H9 (cell line): ENCODE measurements at regions not wholly inside any gene's neighbourhood (a gene's known extent, or its start where the extent isn't known, plus 50 kb on each side); places are given as distances from the start of the nearest gene placed in this dataset.

Experiments
- DNase-seq: peaks from one replicate; pipeline ENCODE4 v3.0.0-alpha.2; 2017
- H2AFZ ChIP-seq: one replicate; pipeline ENCODE4 v1.6.1; 2013; ENCODE audit warnings: mild to moderate bottlenecking, low read length, control low read depth, moderate library complexity
- H2AK5ac ChIP-seq: 2 replicates; pipeline ENCODE4 v1.6.1; 2013; ENCODE audit warnings: low read length, control low read depth, mixed read lengths; ENCODE audit not compliant: insufficient read length
- H2BK120ac ChIP-seq: one replicate; pipeline ENCODE4 v1.6.1; 2013; ENCODE audit warnings: low read depth, mild to moderate bottlenecking, low read length, control low read depth, inconsistent platforms; ENCODE audit not compliant: poor library complexity, severe bottlenecking
- H2BK12ac ChIP-seq: 2 replicates; pipeline ENCODE4 v1.6.1; 2013; ENCODE audit warnings: low read length, control low read depth, mixed read lengths, low read depth; ENCODE audit not compliant: insufficient read length
- H2BK15ac ChIP-seq: 2 replicates; pipeline ENCODE4 v1.6.1; 2013; ENCODE audit warnings: low read depth, low read length, control low read depth
- H2BK20ac ChIP-seq: one replicate; pipeline ENCODE4 v1.6.1; 2013; ENCODE audit warnings: low read depth, mild to moderate bottlenecking, low read length, control low read depth, inconsistent platforms; ENCODE audit not compliant: poor library complexity, severe bottlenecking
- H2BK5ac ChIP-seq: 2 replicates; pipeline ENCODE4 v1.6.1; 2013; ENCODE audit warnings: low read length, control low read depth, mixed read lengths; ENCODE audit not compliant: insufficient read length
- H3K14ac ChIP-seq: 2 replicates; pipeline ENCODE4 v1.6.1; 2013; ENCODE audit warnings: low read length, control low read depth; ENCODE audit not compliant: insufficient read depth
- H3K18ac ChIP-seq: 2 replicates; pipeline ENCODE4 v1.6.1; 2013; ENCODE audit warnings: low read depth, mild to moderate bottlenecking, mixed read lengths, low read length, control low read depth; ENCODE audit not compliant: insufficient read length
- H3K23ac ChIP-seq: 2 replicates; pipeline ENCODE4 v1.6.1; 2013; ENCODE audit warnings: low read length, control low read depth, mixed read lengths, low read depth; ENCODE audit not compliant: insufficient read length
- H3K23me2 ChIP-seq: 2 replicates; pipeline ENCODE4 v1.6.1; 2013; ENCODE audit warnings: low read depth, mild to moderate bottlenecking, mixed read lengths, low read length, control low read depth; ENCODE audit not compliant: insufficient read length, poor library complexity, severe bottlenecking
- H3K27ac ChIP-seq: 2 replicates; pipeline ENCODE4 v1.5.1; 2013; ENCODE audit warnings: low read length, control low read depth, mixed read lengths, low read depth; ENCODE audit not compliant: insufficient read length
- H3K27me3 ChIP-seq: 2 replicates; pipeline ENCODE4 v1.6.1; 2013; ENCODE audit warnings: low read length, control low read depth, inconsistent platforms; ENCODE audit not compliant: insufficient read depth
- H3K4ac ChIP-seq: 2 replicates; pipeline ENCODE4 v1.6.1; 2013; ENCODE audit warnings: low read depth, mild to moderate bottlenecking, control low read depth, inconsistent platforms, low read length, moderate library complexity
- H3K4me1 ChIP-seq: 2 replicates; pipeline ENCODE4 v1.6.1; 2013; ENCODE audit warnings: low read length, control low read depth, inconsistent platforms; ENCODE audit not compliant: insufficient read depth
- H3K4me2 ChIP-seq: 2 replicates; pipeline ENCODE4 v1.6.1; 2013; ENCODE audit warnings: low read length, control low read depth, mixed read lengths; ENCODE audit not compliant: insufficient read length, insufficient read depth
- H3K56ac ChIP-seq: 2 replicates; pipeline ENCODE4 v1.6.1; 2013; ENCODE audit warnings: low read depth, mild to moderate bottlenecking, mixed read lengths, low read length, control low read depth; ENCODE audit not compliant: insufficient read length
- H3K79me1 ChIP-seq: 2 replicates; pipeline ENCODE4 v1.6.1; 2013; ENCODE audit warnings: low read depth, mild to moderate bottlenecking, moderate library complexity, low read length, control low read depth, inconsistent platforms; ENCODE audit not compliant: insufficient read depth, poor library complexity, severe bottlenecking
- H3K79me2 ChIP-seq: 2 replicates; pipeline ENCODE4 v1.6.1; 2013; ENCODE audit warnings: low read length, control low read depth, inconsistent platforms; ENCODE audit not compliant: insufficient read depth
- H3K9ac ChIP-seq: 2 replicates; pipeline ENCODE4 v1.6.1; 2013; ENCODE audit warnings: low read length, control low read depth, mixed read lengths; ENCODE audit not compliant: insufficient read length; ENCODE audit errors: extremely low read depth
- H3K9me3 ChIP-seq: one replicate; pipeline ENCODE4 v1.6.1; 2013; ENCODE audit warnings: low read depth, low read length, inconsistent platforms; ENCODE audit not compliant: control insufficient read depth
- H3T11ph ChIP-seq: one replicate; pipeline ENCODE4 v1.6.1; 2013; ENCODE audit warnings: mild to moderate bottlenecking, low read length, control low read depth, inconsistent platforms
- H4K20me1 ChIP-seq: one replicate; pipeline ENCODE4 v1.6.1; 2013; ENCODE audit not compliant: control insufficient read depth, insufficient read length, insufficient read depth
- H4K5ac ChIP-seq: 2 replicates; pipeline ENCODE4 v1.6.1; 2013; ENCODE audit warnings: low read depth, mild to moderate bottlenecking, mixed read lengths, low read length, control low read depth; ENCODE audit not compliant: insufficient read length
- H4K8ac ChIP-seq: replicated peaks from 2 replicates; pipeline ENCODE4 v1.6.1; 2013; ENCODE audit warnings: low read length, control low read depth, mixed read lengths, low read depth; ENCODE audit not compliant: insufficient read length
- H4K91ac ChIP-seq: 2 replicates; pipeline ENCODE4 v1.6.1; 2013; ENCODE audit warnings: low read depth, mild to moderate bottlenecking, moderate library complexity, mixed read lengths, low read length, control low read depth; ENCODE audit not compliant: insufficient read length
- H3K27ac Mint-ChIP-seq, 3 experiments: 2 replicates in 2 of 3; 3 replicates in 1 of 3; pipeline ENCODE4 v1.8.0; 2020 to 2021; ENCODE audit warnings: mixed read lengths in 3 of 3, mild to moderate bottlenecking in 1 of 3, moderate library complexity in 1 of 3
- H3K27me3 Mint-ChIP-seq: 2 replicates; pipeline ENCODE4 v1.8.0; 2021; ENCODE audit warnings: low read depth, mild to moderate bottlenecking, moderate library complexity, mixed read lengths
- H3K36me3 Mint-ChIP-seq, 3 experiments: 2 replicates in 2 of 3; 3 replicates in 1 of 3; pipeline ENCODE4 v1.8.0; 2020 to 2021; ENCODE audit warnings: low read depth in 3 of 3, mixed read lengths in 3 of 3; ENCODE audit not compliant: insufficient read depth in 1 of 3
- H3K4me1 Mint-ChIP-seq, 2 experiments: 2 replicates each; pipeline ENCODE4 v1.8.0; 2020; ENCODE audit warnings: mixed read lengths in 2 of 2
- H3K4me3 Mint-ChIP-seq, 2 experiments: 2 replicates in 1 of 2; 3 replicates in 1 of 2; pipeline ENCODE4 v1.8.0; 2020 to 2021; ENCODE audit warnings: mild to moderate bottlenecking in 2 of 2, mixed read lengths in 2 of 2, moderate library complexity in 1 of 2
- H3K9me3 Mint-ChIP-seq, 2 experiments: 2 replicates in 1 of 2; 3 replicates in 1 of 2; pipeline ENCODE4 v1.8.0; 2020; ENCODE audit warnings: mild to moderate bottlenecking in 2 of 2, mixed read lengths in 2 of 2, moderate library complexity in 1 of 2
- whole genome bisulfite sequencing: extraction: QIAGEN DNeasy Blood & Tissue Kit; methylation state at CpG from one replicate; pipeline ENCODE4 v1.1.7; 2013; ENCODE audit warnings: missing lambda C conversion rate, low lambda C conversion rate, mixed read lengths; ENCODE audit not compliant: insufficient read length; ENCODE audit errors: extremely low coverage; 5-methylcytosine and 5-hydroxymethylcytosine counted together
- TF ChIP-seq, protein P1 (sequence below): fragments of 200-600 bp; sonication (generic); conservative IDR thresholded peaks from 3 replicates; pipeline ENCODE4 v1.8.0; 2021; ENCODE audit warnings: antibody characterized with exemption, mild to moderate bottlenecking

DNA sequence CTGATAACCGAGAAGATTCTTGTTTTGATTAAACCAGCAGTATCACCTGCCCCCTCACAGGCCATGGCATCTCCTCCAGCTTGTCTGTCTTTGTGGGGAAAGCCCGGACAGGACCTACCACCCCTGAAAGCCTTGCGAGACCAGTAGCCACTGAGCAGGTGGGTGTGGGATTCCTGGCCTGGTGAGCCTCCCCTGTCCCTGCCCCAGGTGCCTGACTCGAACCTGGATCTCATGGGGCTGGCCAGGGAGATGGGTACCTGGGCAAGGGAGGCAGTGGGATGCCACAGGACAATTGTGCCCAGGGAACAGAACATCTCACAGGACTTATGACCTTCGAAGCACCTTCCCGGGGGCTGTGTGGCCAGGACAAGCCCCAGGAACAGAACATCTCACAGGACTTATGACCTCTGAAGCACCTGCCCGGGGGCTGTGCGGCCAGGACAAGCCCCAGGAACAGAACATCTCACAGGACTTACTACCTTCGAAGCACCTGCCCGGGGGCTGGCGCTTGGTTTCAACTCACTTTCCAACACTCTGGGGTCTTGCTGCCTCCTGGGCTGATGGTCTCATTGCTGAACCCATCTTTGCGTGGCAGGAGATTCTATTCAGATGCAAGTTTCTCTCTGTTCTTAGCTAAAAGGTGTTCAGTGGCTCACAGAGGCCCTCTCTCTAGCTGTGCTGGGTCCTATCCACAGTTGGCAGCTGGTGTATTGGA is 854.5 kb downstream of the BRD1 start:
- H3K4me1 ChIP-seq, result no peaks in the 10 kb centered on the region
- no peaks in the 10 kb centered on the region for H3K79me1 ChIP-seq
- H3K79me2 ChIP-seq, result no peaks in the 10 kb centered on the region
- H3K27ac ChIP-seq, result no peak overlapping the region
- no peak overlapping the region for H2BK5ac ChIP-seq
- no peak for DNase-seq
- no peaks in the 10 kb centered on the region for H3K9me3 ChIP-seq
- no peak overlapping the region for H3K4me3 Mint-ChIP-seq
- TF ChIP-seq, protein P1, sequence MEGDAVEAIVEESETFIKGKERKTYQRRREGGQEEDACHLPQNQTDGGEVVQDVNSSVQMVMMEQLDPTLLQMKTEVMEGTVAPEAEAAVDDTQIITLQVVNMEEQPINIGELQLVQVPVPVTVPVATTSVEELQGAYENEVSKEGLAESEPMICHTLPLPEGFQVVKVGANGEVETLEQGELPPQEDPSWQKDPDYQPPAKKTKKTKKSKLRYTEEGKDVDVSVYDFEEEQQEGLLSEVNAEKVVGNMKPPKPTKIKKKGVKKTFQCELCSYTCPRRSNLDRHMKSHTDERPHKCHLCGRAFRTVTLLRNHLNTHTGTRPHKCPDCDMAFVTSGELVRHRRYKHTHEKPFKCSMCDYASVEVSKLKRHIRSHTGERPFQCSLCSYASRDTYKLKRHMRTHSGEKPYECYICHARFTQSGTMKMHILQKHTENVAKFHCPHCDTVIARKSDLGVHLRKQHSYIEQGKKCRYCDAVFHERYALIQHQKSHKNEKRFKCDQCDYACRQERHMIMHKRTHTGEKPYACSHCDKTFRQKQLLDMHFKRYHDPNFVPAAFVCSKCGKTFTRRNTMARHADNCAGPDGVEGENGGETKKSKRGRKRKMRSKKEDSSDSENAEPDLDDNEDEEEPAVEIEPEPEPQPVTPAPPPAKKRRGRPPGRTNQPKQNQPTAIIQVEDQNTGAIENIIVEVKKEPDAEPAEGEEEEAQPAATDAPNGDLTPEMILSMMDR, result no peak
- no peak overlapping the region for H4K8ac ChIP-seq
- no peak overlapping the region for H3T11ph ChIP-seq
- WGBS, result no CpG with 5 or more reads among the region's 12 CpGs
- H3K4ac ChIP-seq, result no peak overlapping the region
- H3K4me1 Mint-ChIP-seq, result peaks cover 20 to 23% of the 10 kb centered on the region in 2 experiments
- H3K23me2 ChIP-seq, result no peaks in the 10 kb centered on the region
- no peaks in the 10 kb centered on the region for H3K27me3 ChIP-seq
- no peak overlapping the region for H3K18ac ChIP-seq
- H4K91ac ChIP-seq, result no peak overlapping the region
- no peak overlapping the region for H3K56ac ChIP-seq
- peaks cover 0 to under 1% of the 10 kb centered on the region in 2 experiments; a peak in 2 of 5 replicates for H3K9me3 Mint-ChIP-seq
- no peak overlapping the region for H2BK15ac ChIP-seq
- H3K36me3 Mint-ChIP-seq, result no peaks in the 10 kb centered on the region; a peak in 1 of 7 replicates
- no peak overlapping the region for H3K4me2 ChIP-seq
- no peak overlapping the region for H4K5ac ChIP-seq
- H2BK12ac ChIP-seq, result no peak overlapping the region
- no peaks in the 10 kb centered on the region for H4K20me1 ChIP-seq
- no peak overlapping the region for H3K23ac ChIP-seq
- H3K9ac ChIP-seq, result no peak overlapping the region
- no peak overlapping the region for H3K14ac ChIP-seq
- no peak overlapping the region for H2BK120ac ChIP-seq
- no peak overlapping the region for H2AFZ ChIP-seq
- peaks cover 26% of the 10 kb centered on the region for H3K27me3 Mint-ChIP-seq
- H3K27ac Mint-ChIP-seq, result no peak overlapping the region
- H2AK5ac ChIP-seq, result no peak overlapping the region
- no peak overlapping the region for H2BK20ac ChIP-seq
